Gastroesophageal sphincter (tissue), 4 donors: ENCODE measurements at regions not wholly inside any gene's neighbourhood (a gene's known extent, or its start where the extent isn't known, plus 50 kb on each side); places are given as distances from the start of the nearest gene placed in this dataset.

Source experiments
- ATAC-seq: fragments of 150-250 bp; one replicate; pipeline ENCODE4 v1.9.1; 2016; ENCODE audit warnings: mild to moderate bottlenecking, moderate library complexity
- H3K27ac ChIP-seq, 4 donors: fragments of 200-600 bp; sonication (generic) in 3 of 4; 1 replicate in 3 of 4; 2 replicates in 1 of 4; pipeline ENCODE4 v1.5.1; 2016 to 2019
- H3K27me3 ChIP-seq: fragments of 200-600 bp; sonication (generic); one replicate; pipeline ENCODE4 v1.5.1; 2019
- H3K36me3 ChIP-seq, 2 donors: fragments of 200-600 bp; sonication (generic); one replicate each; pipeline ENCODE4 v1.5.1; 2019; ENCODE audit warnings: control low read depth in 1 of 2
- H3K4me1 ChIP-seq, 3 donors: fragments of 200-600 bp; sonication (generic); 1 replicate in 2 of 3; 2 replicates in 1 of 3; pipeline ENCODE4 v1.5.1; 2016 to 2019; ENCODE audit warnings: control low read depth in 2 of 3
- H3K4me3 ChIP-seq, 2 donors: fragments of 200-600 bp; sonication (generic); one replicate each; pipeline ENCODE4 v1.5.1; 2019; ENCODE audit warnings: mild to moderate bottlenecking in 1 of 2, moderate library complexity in 1 of 2
- H3K9me3 ChIP-seq, 3 donors: fragments of 200-600 bp; sonication (generic); one replicate each; pipeline ENCODE4 v1.5.1; 2017 to 2019; ENCODE audit warnings: control low read depth in 2 of 3
- CTCF ChIP-seq, 4 experiments: fragments of 200-600 bp in 2 of 4; fragments of 450-650 bp in 2 of 4; sonication (generic) in 1 of 4; IDR thresholded peaks; one replicate each; pipeline ENCODE4 v1.5.1; 2017 to 2019; ENCODE audit warnings: antibody characterized with exemption in 4 of 4, mild to moderate bottlenecking in 2 of 4, moderate library complexity in 2 of 4
- EP300 ChIP-seq: sonication (generic); formaldehyde crosslinking; IDR thresholded peaks from one replicate; pipeline ENCODE4 v1.6.1; 2017; ENCODE audit warnings: antibody characterized with exemption, mild to moderate bottlenecking
- POLR2A ChIP-seq, 2 donors: fragments of 450-650 bp; IDR thresholded peaks; one replicate each; pipeline ENCODE4 v1.6.1; 2017; ENCODE audit warnings: antibody characterized with exemption in 2 of 2, mild to moderate bottlenecking in 2 of 2, moderate library complexity in 1 of 2
- POLR2AphosphoS5 ChIP-seq: sonication (generic); formaldehyde crosslinking; IDR thresholded peaks from one replicate; pipeline ENCODE4 v1.6.1; 2017; ENCODE audit warnings: antibody characterized with exemption
- WGBS, 2 donors: methylation state at CpG; one replicate each; pipeline ENCODE4 v1.1.5; 2018; ENCODE audit warnings: low coverage in 1 of 2; 5-methylcytosine and 5-hydroxymethylcytosine counted together

GRCh38 chr13:26155568-26155967 is 66.5 kb downstream of the RNF6 start:
- H3K27ac ChIP-seq: no peak overlapping the region
- H3K4me3 ChIP-seq: no peak overlapping the region
- WGBS, 2 donors: 92 to 96% methylated on average over 5 of the region's 7 CpGs
- H3K4me1 ChIP-seq: no peaks in the 10 kb centered on the region
- peaks cover 22% of the 10 kb centered on the region for H3K27me3 ChIP-seq
- H3K36me3 ChIP-seq: no peaks in the 10 kb centered on the region
- no peak for ATAC-seq
- TF ChIP-seq EP300: no peak
- TF ChIP-seq CTCF (IDR thresholded peaks at IDR 0.05): no peak
- TF ChIP-seq POLR2A (IDR thresholded peaks at IDR 0.05): no peak
- no peak for TF ChIP-seq POLR2AphosphoS5
- no peaks in the 10 kb centered on the region for H3K9me3 ChIP-seq

GRCh38 chr13:26133851-26134250 is 82.0 kb upstream of the SHISA2 start:
- Histone ChIP-seq H3K36me3 (no peaks in the 10 kb centered on the region), H3K4me1 (no peaks in the 10 kb centered on the region), H3K4me3 (no peak overlapping the region), H3K9me3 (no peaks in the 10 kb centered on the region), H3K27ac (no peak overlapping the region), H3K27me3 (no peaks in the 10 kb centered on the region)
- 81 to 88% methylated on average over 1 to 3 of the region's 4 CpGs for WGBS, 2 donors
- TF ChIP-seq POLR2A (IDR thresholded peaks at IDR 0.05) (no peak), POLR2AphosphoS5 (no peak), EP300 (no peak)
- ATAC-seq: no peak

- H3K36me3 ChIP-seq: no peaks in the 10 kb centered on the region
- no peak for ATAC-seq
- no peaks in the 10 kb centered on the region for H3K27me3 ChIP-seq
- TF ChIP-seq POLR2A (IDR thresholded peaks at IDR 0.05) (no peak), EP300 (no peak), CTCF (IDR thresholded peaks at IDR 0.05) (no peak), POLR2AphosphoS5 (no peak)
- WGBS, 2 donors: 25 to 29% methylated on average over 2 of the region's 2 CpGs
- no peak overlapping the region for H3K4me3 ChIP-seq
- no peak overlapping the region for H3K27ac ChIP-seq
- no peaks in the 10 kb centered on the region for H3K4me1 ChIP-seq
- H3K9me3 ChIP-seq: no peaks in the 10 kb centered on the region
Observed at GRCh38 chr13:26133286-26133685, 81.5 kb upstream of the SHISA2 start.

- Histone ChIP-seq H3K9me3 (no peaks in the 10 kb centered on the region), H3K27ac (no peak overlapping the region), H3K27me3 (no peaks in the 10 kb centered on the region), H3K36me3 (no peaks in the 10 kb centered on the region), H3K4me3 (no peak overlapping the region), H3K4me1 (no peaks in the 10 kb centered on the region)
- TF ChIP-seq POLR2AphosphoS5 (no peak), EP300 (no peak), POLR2A (IDR thresholded peaks at IDR 0.05) (no peak), CTCF (IDR thresholded peaks at IDR 0.05) (peak in 1 of 4 experiments; percentile 12)
- ATAC-seq: no peak
- WGBS, 2 donors: 45 to 46% methylated on average over 2 of the region's 2 CpGs
Observed at GRCh38 chr13:26132756-26133155, 80.9 kb upstream of the SHISA2 start.

- Histone ChIP-seq H3K4me3 (no peak overlapping the region), H3K27ac (no peak overlapping the region), H3K4me1 (no peaks in the 10 kb centered on the region), H3K27me3 (no peaks in the 10 kb centered on the region), H3K9me3 (no peaks in the 10 kb centered on the region), H3K36me3 (no peaks in the 10 kb centered on the region)
- no peak for ATAC-seq
- TF ChIP-seq POLR2A (IDR thresholded peaks at IDR 0.05) (no peak), POLR2AphosphoS5 (no peak), CTCF (IDR thresholded peaks at IDR 0.05) (no peak), EP300 (no peak)
- 71 to 83% methylated on average over 4 of the region's 4 CpGs for WGBS, 2 donors
Observed at GRCh38 chr13:26128676-26129075, 76.9 kb upstream of the SHISA2 start.
